HFF-Myc (cell line): ENCODE measurements at regions not wholly inside any gene's neighbourhood (a gene's known extent, or its start where the extent isn't known, plus 50 kb on each side); places are given as distances from the start of the nearest gene placed in this dataset.

ENCODE experiments used
- DNase-seq: peaks from one replicate; pipeline ENCODE4 v3.0.0-alpha.2; 2011; ENCODE audit warnings: low read depth; ENCODE audit errors: extremely low read depth
- H3K4me3 ChIP-seq: replicated peaks from 2 replicates; pipeline ENCODE4 v1.5.1; 2011; ENCODE audit warnings: low read depth, mild to moderate bottlenecking, control low read depth, low read length
- CTCF ChIP-seq: IDR thresholded peaks from 2 replicates; pipeline ENCODE4 v1.5.1; 2012; ENCODE audit warnings: mild to moderate bottlenecking, low read depth, low read length, control low read depth; ENCODE audit errors: missing control alignments

GRCh38 chr10:131700506-131700905, 200.3 kb upstream of the PPP2R2D start:
- H3K4me3 ChIP-seq: no peak overlapping the region
- no peak for DNase-seq
- no peak for TF ChIP-seq CTCF

DNA sequence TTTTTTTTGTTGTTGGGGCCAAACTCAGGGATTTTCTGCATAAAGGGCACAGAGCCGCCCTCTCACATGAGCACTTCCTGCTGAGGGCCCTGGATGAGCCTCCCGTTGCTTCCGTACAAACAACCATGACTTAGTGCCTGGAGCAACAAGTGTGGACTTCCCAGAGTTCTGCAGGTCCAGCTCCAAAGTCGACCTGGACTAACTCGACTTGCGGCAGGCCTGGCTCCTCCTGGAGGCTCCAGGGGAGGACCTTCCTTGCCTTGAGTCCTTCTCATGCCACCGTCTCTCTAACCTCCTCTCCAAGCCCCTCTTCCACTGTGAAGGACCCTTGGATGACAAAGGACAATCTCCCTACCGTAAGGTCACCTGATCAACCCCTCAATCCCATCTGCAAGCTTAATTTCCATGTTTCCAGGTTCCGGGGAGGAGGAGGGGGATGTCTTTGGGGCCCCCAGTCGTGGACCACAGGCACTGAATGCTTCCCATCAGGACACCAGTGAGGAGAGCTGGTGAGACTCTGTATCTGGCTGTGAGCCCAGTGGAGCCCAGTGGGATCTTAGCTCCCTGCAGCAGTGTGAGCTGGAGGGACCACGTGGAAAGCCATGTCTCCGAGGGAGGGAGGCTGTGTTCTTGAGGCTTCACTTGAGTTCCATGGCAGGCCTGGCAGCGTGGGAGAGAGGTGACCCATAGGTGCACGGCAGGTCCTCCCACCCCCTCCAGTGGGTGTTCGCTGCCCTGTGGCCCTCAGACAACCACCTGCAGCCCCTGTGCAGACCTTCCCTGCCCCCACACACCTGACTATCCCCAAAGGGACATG, 199.5 kb upstream of the PPP2R2D start:
- TF ChIP-seq CTCF: no peak
- no peak for DNase-seq
- no peak overlapping the region for H3K4me3 ChIP-seq

DNA sequence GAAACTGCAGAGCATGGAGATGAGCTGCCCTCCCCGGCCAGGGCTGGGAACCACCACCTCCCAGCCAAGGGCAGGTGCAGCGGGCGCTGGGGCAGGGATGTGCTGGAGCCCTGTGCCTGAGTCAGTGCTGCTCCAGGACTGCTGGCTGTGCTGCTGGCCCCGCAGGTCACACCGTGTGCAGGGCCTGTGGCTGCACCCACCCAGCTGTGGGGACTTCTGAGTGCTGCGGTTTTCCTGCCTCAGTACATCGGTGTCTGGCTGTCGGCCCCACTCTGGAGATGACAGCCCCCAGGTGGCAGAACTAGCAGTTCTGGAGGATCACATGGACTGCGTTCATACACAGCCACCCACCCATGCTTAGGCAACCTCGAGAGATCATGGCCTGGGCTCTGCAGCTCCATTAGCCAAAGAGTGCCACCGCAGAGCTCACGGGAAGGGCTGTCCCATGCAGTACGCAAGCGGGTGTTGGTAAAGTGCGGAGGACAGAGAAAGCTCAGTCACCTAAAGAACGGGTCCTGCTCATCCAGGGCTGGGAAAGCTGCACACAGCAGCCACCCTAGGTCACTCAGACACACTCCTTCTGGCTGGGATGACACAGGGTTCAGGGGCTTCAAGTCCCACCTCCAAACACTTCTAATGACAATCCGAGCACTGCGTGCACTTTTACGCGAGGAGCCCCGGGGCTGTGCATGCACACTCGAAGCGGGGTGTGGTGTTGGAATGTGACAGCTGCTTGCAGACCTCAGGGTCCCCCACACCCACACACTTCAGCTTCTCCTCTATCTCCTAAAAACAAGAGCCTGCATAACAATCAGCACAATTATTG, 198.1 kb upstream of the PPP2R2D start:
- DNase-seq: no peak

DNA sequence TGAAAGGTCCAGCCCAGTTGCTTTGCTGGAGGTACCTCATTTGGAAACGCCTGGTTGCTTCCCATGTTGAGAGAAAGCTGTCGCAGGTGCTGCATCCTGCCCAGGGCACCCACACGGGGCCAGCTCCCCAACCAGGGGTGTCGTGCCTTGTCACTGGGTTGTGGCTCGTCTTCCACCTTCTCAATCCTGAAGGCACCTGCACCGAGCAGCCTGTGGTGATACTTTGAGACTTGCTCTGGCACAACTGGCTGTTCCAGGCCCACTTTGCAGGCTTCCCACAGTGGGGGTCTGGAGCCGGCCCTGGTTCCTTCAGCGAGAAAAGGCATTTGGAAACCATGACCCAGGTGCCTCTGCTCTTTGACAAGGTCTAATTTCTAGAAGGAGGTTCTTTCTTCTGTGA, 197.3 kb upstream of the PPP2R2D start:
- TF ChIP-seq CTCF: no peak

More for the DNA sequence above, 198.1 kb upstream of the PPP2R2D start:
- TF ChIP-seq CTCF: no peak
- no peak overlapping the region for H3K4me3 ChIP-seq

GRCh38 chr10:131703941-131704340, 196.9 kb upstream of the PPP2R2D start:
- H3K4me3 ChIP-seq: no peak overlapping the region
- TF ChIP-seq CTCF: no peak
- DNase-seq: no peak

More for the DNA sequence above, 197.3 kb upstream of the PPP2R2D start:
- no peak overlapping the region for H3K4me3 ChIP-seq
- DNase-seq: no peak

- DNase-seq: no peak
- no peak for TF ChIP-seq CTCF
- H3K4me3 ChIP-seq: no peak overlapping the region
Measured at GRCh38 chr10:131706476-131706875, 194.3 kb upstream of the PPP2R2D start.
